Activated CD4-positive, alpha-beta T cell treated with anti-CD3 and anti-CD28 coated beads, Interleukin-2, amount 10 ng/mL, durations not matched to agents 24 days and 14 days (primary cell): ENCODE measurements at regions not wholly inside any gene's neighbourhood (a gene's known extent, or its start where the extent isn't known, plus 50 kb on each side); places are given as distances from the start of the nearest gene placed in this dataset.

ENCODE experiments used
- DNase-seq: peaks from one replicate; pipeline ENCODE4 v3.0.0; 2022
- H3K27ac Mint-ChIP-seq: one replicate; pipeline ENCODE4 v1.8.0; 2022; ENCODE audit warnings: mild to moderate bottlenecking, mixed read lengths
- H3K27me3 Mint-ChIP-seq: one replicate; pipeline ENCODE4 v1.8.0; 2022; ENCODE audit warnings: mixed read lengths
- H3K36me3 Mint-ChIP-seq: one replicate; pipeline ENCODE4 v1.8.0; 2022; ENCODE audit warnings: low read depth, mild to moderate bottlenecking, mixed read lengths
- H3K4me1 Mint-ChIP-seq: one replicate; pipeline ENCODE4 v1.8.0; 2021; ENCODE audit warnings: mixed read lengths
- H3K4me3 Mint-ChIP-seq: one replicate; pipeline ENCODE4 v1.8.0; 2022; ENCODE audit warnings: mild to moderate bottlenecking, moderate library complexity, mixed read lengths
- H3K9me3 Mint-ChIP-seq: one replicate; pipeline ENCODE4 v1.8.0; 2021; ENCODE audit warnings: mixed read lengths
- intact Hi-C: fragments of 100-400 bp; cut with micrococcal nuclease; formaldehyde crosslinking; loops from one replicate; pipeline ENCODE4 v1.15.1; 2023

GRCh38 chr14:106822905-106823304 is 1296.5 kb downstream of the TMEM121 start:
- peaks cover 36% of the 10 kb centered on the region for H3K27me3 Mint-ChIP-seq
- H3K27ac Mint-ChIP-seq = no peak overlapping the region
- no peaks in the 10 kb centered on the region for H3K9me3 Mint-ChIP-seq
- intact Hi-C loops = no loop called here
- no peaks in the 10 kb centered on the region for H3K36me3 Mint-ChIP-seq
- DNase-seq = no peak
- H3K4me1 Mint-ChIP-seq = peaks cover 3% of the 10 kb centered on the region
- no peak overlapping the region for H3K4me3 Mint-ChIP-seq

- no peak overlapping the region for H3K4me3 Mint-ChIP-seq
- no peaks in the 10 kb centered on the region for H3K9me3 Mint-ChIP-seq
- no peak for DNase-seq
- peaks cover 3% of the 10 kb centered on the region for H3K4me1 Mint-ChIP-seq
- intact Hi-C loops = no loop called here
- peaks cover 39% of the 10 kb centered on the region for H3K27me3 Mint-ChIP-seq
- no peaks in the 10 kb centered on the region for H3K36me3 Mint-ChIP-seq
- H3K27ac Mint-ChIP-seq = no peak overlapping the region
These were observed 1297.2 kb downstream of the TMEM121 start for GRCh38 chr14:106823552-106823951.

GRCh38 chr14:106826833-106827369 is 1300.5 kb downstream of the TMEM121 start:
- peaks cover 37% of the 10 kb centered on the region for H3K27me3 Mint-ChIP-seq
- no peak overlapping the region for H3K27ac Mint-ChIP-seq
- H3K9me3 Mint-ChIP-seq = no peaks in the 10 kb centered on the region
- no peak for DNase-seq
- intact Hi-C loops = no loop called here
- H3K36me3 Mint-ChIP-seq = no peaks in the 10 kb centered on the region
- H3K4me3 Mint-ChIP-seq = no peak overlapping the region
- H3K4me1 Mint-ChIP-seq = no peaks in the 10 kb centered on the region

- Mint-ChIP-seq H3K9me3 (no peaks in the 10 kb centered on the region), H3K27me3 (peaks cover 39% of the 10 kb centered on the region), H3K4me1 (no peaks in the 10 kb centered on the region), H3K36me3 (no peaks in the 10 kb centered on the region), H3K27ac (no peak overlapping the region), H3K4me3 (no peak overlapping the region)
- intact Hi-C loops = no loop called here
- DNase-seq = peak; percentile 86
These were observed 1304.9 kb downstream of the TMEM121 start for GRCh38 chr14:106831322-106831720.

GRCh38 chr14:106837870-106838269 is 1311.5 kb downstream of the TMEM121 start:
- Mint-ChIP-seq H3K27ac (no peak overlapping the region), H3K27me3 (peaks cover 28% of the 10 kb centered on the region), H3K9me3 (no peaks in the 10 kb centered on the region), H3K4me1 (no peaks in the 10 kb centered on the region), H3K36me3 (no peaks in the 10 kb centered on the region), H3K4me3 (no peak overlapping the region)
- DNase-seq = no peak
- intact Hi-C loops = no loop called here

- Mint-ChIP-seq H3K4me3 (no peak overlapping the region), H3K36me3 (no peaks in the 10 kb centered on the region), H3K4me1 (peaks cover 8% of the 10 kb centered on the region), H3K27me3 (peaks cover 19% of the 10 kb centered on the region), H3K27ac (no peak overlapping the region), H3K9me3 (no peaks in the 10 kb centered on the region)
- no peak for DNase-seq
- intact Hi-C loops = no loop called here
These were observed 1312.8 kb downstream of the TMEM121 start for GRCh38 chr14:106838991-106839769.

- H3K27me3 Mint-ChIP-seq = peaks cover 13% of the 10 kb centered on the region
- peaks cover 14% of the 10 kb centered on the region for H3K4me1 Mint-ChIP-seq
- no peak overlapping the region for H3K27ac Mint-ChIP-seq
- intact Hi-C loops = no loop called here
- H3K4me3 Mint-ChIP-seq = no peak overlapping the region
- H3K36me3 Mint-ChIP-seq = no peaks in the 10 kb centered on the region
- DNase-seq = no peak
- no peaks in the 10 kb centered on the region for H3K9me3 Mint-ChIP-seq
These were observed 1313.9 kb downstream of the TMEM121 start for GRCh38 chr14:106840258-106840657.

- Mint-ChIP-seq H3K4me3 (no peak overlapping the region), H3K9me3 (no peaks in the 10 kb centered on the region), H3K4me1 (peaks cover 19% of the 10 kb centered on the region), H3K27ac (no peak overlapping the region), H3K36me3 (no peaks in the 10 kb centered on the region), H3K27me3 (peaks cover 15% of the 10 kb centered on the region)
- DNase-seq = no peak
- intact Hi-C loops = no loop called here
These were observed 1314.6 kb downstream of the TMEM121 start for GRCh38 chr14:106840991-106841390.

- Mint-ChIP-seq H3K4me3 (no peak overlapping the region), H3K36me3 (no peaks in the 10 kb centered on the region), H3K9me3 (no peaks in the 10 kb centered on the region), H3K4me1 (peaks cover 26% of the 10 kb centered on the region), H3K27me3 (peaks cover 21% of the 10 kb centered on the region), H3K27ac (no peak overlapping the region)
- DNase-seq = no peak
- intact Hi-C loops = no loop called here
These were observed 1315.3 kb downstream of the TMEM121 start for GRCh38 chr14:106841701-106842100.

- no peak overlapping the region for H3K4me3 Mint-ChIP-seq
- no peak for DNase-seq
- H3K27me3 Mint-ChIP-seq = peaks cover 25% of the 10 kb centered on the region
- H3K27ac Mint-ChIP-seq = no peak overlapping the region
- H3K4me1 Mint-ChIP-seq = peaks cover 26% of the 10 kb centered on the region
- no peaks in the 10 kb centered on the region for H3K36me3 Mint-ChIP-seq
- intact Hi-C loops = no loop called here
- H3K9me3 Mint-ChIP-seq = no peaks in the 10 kb centered on the region
These were observed 1316.3 kb downstream of the TMEM121 start for GRCh38 chr14:106842687-106843086.

GRCh38 chr14:106843386-106843785 is 1317.0 kb downstream of the TMEM121 start:
- H3K27ac Mint-ChIP-seq = no peak overlapping the region
- peaks cover 30% of the 10 kb centered on the region for H3K27me3 Mint-ChIP-seq
- no peaks in the 10 kb centered on the region for H3K9me3 Mint-ChIP-seq
- H3K4me3 Mint-ChIP-seq = peak overlapping the region; percentile 88
- peaks cover 28% of the 10 kb centered on the region for H3K4me1 Mint-ChIP-seq
- no peak for DNase-seq
- intact Hi-C loops = no loop called here
- H3K36me3 Mint-ChIP-seq = no peaks in the 10 kb centered on the region

- H3K4me3 Mint-ChIP-seq = peak overlapping the region; percentile 88
- peak; percentile 80 for DNase-seq
- peaks cover 28% of the 10 kb centered on the region for H3K4me1 Mint-ChIP-seq
- H3K27me3 Mint-ChIP-seq = peaks cover 32% of the 10 kb centered on the region
- H3K9me3 Mint-ChIP-seq = no peaks in the 10 kb centered on the region
- peak overlapping the region; percentile 62 for H3K27ac Mint-ChIP-seq
- H3K36me3 Mint-ChIP-seq = no peaks in the 10 kb centered on the region
- intact Hi-C loops = no loop called here
These were observed 1317.6 kb downstream of the TMEM121 start for GRCh38 chr14:106843951-106844483.

GRCh38 chr14:106844608-106845285 is 1318.4 kb downstream of the TMEM121 start:
- Mint-ChIP-seq H3K9me3 (no peaks in the 10 kb centered on the region), H3K27me3 (peaks cover 33% of the 10 kb centered on the region), H3K36me3 (no peaks in the 10 kb centered on the region), H3K4me3 (peak overlapping the region; percentile 88), H3K27ac (peak overlapping the region; percentile 62), H3K4me1 (peaks cover 28% of the 10 kb centered on the region)
- intact Hi-C loops = no loop called here
- DNase-seq = peak; percentile 86
